HG03066 (cell line): ENCODE measurements at regions not wholly inside any gene's neighbourhood (a gene's known extent, or its start where the extent isn't known, plus 50 kb on each side); places are given as distances from the start of the nearest gene placed in this dataset.

Experiments used
- ATAC-seq: cut with Tn5 transposase; IDR thresholded peaks from one replicate; pipeline ENCODE4 v1.9.1; 2021; ENCODE audit warnings: low read depth; ENCODE audit not compliant: unreplicated experiment

DNA sequence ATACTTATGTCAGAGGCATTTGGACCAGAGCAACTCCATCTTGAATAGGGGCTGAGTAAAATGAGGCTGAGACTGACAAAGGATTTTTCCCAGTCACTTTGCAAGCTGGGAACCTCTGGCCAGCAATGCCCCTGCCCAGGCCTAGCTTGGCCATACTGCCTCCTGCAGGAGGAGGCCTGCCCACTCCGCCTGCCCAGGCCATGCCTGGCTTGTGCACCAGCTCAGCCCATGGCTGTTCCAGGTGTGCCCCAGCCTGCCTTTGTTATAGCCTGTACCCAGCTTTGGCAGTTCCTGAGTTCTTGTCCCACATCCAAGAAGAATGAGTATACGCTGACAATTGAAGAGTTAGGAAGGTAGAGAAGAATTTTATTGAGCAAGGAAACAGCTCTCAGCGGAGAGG is 176.1 kb downstream of the AASDH start:
- no peak for ATAC-seq

DNA sequence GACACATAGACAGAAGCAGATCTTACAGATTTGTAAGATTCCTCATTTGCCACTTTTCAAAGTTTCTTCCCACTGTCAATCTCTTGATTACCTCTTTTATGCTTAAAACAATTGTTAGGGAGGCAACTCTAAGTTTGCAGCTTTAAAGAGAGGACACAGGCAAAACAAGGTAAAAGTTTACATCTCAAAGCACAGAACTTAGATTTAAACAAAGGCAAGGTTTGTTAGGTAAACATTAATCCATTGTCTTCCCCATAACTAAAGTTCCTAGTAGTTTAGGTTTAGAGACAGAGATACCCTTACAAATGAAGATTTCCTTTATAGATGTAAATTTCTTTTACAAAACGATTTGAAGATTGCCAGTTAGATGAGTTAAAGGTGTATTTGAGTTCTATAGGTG is 176.9 kb downstream of the AASDH start:
- no peak for ATAC-seq

DNA sequence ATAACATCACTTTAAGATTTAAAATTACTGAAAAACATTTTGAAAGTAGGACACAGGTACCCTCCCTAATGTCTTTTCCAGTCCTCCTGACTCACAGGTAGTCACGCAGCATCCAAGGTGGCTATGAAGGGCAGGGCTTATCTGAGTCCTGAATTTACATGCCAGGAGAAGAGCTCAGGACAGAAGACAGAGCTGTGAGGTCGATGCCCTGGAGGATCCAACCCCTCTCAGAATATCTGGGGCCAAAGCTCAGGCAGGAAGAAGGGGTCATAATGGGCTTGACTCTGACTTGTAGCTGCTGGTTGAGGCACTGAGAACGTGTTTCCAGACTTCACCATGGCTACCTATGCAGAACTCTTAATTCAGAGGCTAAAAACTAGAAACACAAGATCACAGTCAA is 177.5 kb downstream of the AASDH start:
- ATAC-seq = no peak

DNA sequence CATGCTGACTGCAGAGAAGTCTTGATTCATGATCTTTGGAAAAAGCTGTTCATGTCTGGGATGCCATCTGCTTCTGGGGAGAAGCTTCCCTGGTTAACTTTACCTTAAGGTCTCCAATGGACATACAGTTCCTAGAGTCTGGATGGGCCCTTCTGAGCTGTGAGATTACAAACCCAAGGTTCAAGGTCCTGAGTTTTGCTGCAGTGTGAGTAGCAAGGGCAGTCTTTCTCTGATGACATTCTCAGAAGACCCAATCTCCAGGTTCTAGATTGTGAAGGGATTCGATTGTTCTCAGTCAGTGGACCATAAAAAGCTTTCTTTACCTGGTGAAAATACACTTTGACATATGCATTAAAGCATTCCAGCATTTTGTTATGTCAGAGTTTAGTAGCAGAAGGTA is 179.2 kb downstream of the AASDH start:
- no peak for ATAC-seq

DNA sequence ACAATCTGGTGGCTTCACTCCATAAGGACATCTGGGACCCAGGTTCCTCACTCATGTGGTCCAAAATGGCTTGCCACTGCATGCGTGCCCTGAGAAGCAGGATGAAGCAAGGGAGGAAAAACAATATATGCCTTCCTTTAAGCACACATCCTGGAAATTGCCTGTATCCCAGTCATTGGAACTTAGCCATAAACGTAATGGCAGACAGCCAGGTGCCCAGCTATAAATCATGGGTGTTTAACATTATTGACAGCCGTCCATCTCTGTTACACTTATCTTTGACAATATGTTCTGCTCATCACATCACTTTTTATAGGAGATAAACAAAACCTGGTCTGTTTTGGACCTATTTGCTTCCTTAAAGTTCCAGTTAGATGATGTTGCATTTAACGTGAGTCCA is 181.0 kb downstream of the AASDH start:
- ATAC-seq = no peak

DNA sequence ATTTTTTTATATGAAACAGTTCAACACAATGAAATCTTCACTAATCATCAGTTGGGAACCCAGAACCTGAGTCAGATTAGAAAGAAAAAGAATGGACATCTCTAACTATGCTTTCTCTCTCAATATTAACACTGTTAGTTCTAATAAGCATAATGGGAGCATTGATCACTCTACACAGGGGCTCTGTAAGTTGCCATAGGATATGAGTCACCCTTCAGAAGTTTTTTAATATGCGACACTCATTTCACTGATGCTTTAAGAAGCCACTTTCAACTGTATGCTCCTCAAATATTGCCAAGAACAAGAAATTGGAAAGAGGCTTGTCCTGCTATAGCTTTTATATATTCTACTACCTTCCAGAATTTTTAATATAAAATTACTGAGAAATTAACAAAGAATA is 187.0 kb downstream of the AASDH start:
- no peak for ATAC-seq

DNA sequence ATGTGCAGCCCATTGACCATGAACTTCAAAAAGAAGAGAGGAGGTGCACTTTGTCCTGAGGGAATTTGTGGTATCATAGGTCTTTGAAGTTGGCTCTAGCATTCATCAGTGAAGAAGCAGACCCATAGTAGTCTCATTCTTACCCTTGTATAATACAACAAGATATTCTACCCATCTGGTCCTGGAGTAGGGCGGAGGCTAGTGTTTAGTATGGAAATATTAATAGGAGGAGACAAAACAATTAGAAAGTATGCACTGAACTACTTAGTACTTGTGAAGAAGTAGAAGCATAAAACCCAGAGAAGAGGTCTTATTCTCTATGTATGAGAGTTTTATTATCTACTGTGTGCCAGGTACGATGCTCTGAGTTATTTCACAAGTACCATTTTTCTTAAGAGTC is 189.0 kb downstream of the AASDH start:
- no peak for ATAC-seq

DNA sequence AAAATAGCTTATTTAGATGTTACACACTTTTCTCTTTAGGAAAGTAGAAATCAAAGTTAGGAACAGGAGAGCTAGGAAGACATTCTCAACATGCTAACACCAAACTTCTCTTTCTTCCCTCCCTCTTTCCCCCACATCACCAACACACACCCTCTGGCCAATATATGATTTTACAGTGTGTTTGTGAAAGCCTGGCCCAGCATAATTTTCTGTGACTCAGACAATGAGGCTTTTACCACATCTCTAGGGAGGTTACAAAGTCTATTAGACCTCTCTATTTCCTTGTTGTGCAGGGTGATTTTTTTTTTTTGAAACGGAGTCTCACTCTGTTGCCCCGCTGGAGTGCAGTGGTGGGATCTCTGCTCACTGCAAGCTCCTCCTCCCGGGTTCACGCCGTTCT is 189.9 kb downstream of the AASDH start:
- ATAC-seq = no peak

DNA sequence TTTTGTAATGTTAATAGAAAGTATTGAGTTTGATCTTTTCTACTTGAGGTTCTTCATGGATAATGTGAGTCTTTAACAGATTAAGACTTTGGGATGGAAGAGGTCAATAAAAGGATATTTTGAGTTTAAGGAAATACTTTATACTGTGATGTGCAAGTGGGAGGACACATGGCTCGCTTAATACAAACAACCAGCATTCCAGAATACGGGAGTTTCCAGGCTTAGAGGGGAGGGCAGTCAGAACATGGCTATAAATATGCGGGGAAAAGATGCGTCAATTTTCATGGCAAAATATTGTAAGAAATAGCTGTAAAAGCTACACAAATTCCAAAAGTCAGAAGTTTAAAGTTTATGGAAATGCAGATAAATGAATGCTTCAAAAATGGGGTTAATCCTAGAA is 192.3 kb downstream of the AASDH start:
- no peak for ATAC-seq

DNA sequence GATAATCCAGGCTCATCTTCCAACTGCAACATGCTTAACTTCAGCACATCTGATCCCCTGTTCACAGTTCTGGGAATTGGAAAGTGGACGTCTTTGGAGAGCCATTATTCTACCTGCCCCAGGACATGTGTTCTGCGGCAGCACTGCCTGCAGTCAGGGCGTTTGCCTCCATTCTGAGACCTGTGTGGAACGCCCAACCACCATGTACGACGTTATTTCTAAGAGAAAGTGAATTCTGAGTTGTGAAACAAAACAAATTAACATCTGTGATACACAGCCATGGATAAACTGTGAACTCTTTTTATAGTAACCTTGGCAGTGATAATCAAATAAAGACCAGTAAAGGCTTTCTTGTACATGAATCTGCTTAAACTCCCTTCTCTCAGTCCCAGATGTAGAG is 195.8 kb downstream of the AASDH start:
- ATAC-seq = no peak

DNA sequence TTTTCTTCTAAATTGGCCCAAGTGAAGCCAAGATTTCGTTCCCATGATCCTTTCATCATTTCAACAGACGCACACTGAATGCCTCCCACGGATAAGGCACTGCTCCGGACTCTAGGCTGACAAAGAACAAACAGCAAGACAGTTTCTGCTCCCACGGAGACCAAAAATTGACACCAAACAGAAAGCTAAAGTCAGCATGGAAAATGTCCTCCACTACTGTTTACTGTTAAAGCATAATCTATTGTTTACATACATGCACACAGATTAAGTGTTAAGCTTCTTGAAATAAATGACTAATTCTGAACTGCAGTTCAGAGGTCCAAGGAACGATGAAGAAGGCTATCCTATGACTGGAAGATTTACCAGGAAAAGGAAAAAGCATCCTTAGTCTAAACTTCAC is 199.6 kb downstream of the AASDH start:
- no peak for ATAC-seq

DNA sequence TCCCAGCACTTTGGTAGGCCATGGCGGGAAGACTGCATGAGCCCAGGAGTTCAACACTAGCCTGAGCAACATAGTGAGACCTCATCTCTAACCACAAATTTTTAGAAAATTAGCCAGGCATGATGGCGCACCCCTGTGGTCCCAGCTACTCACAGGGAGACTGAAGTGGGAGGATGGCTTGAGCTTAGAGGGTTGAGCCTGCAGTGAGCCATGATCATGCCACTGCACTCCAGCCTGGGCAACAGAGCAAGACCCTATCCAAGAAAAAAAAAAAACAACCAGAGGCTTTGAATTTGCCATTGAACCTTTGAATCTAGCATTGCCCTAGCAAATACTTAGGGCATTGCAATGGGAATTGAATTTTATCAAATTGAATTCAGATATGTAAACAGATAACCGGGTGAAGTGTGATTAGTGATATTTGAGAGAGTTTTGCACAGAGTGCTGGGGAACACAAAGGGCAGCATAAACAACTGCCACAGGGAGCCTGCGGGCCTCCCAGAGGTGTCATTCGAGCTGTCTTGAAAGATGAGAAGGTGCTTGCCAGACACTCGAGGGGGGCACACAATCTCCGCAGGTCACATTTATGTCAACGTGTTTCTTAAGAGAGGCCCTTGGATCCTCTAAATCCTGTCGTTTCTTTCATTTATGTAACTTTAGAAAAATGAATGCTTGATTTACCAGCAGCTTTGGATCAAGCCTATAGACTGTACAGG is 200.3 kb downstream of the AASDH start:
- no peak for ATAC-seq

DNA sequence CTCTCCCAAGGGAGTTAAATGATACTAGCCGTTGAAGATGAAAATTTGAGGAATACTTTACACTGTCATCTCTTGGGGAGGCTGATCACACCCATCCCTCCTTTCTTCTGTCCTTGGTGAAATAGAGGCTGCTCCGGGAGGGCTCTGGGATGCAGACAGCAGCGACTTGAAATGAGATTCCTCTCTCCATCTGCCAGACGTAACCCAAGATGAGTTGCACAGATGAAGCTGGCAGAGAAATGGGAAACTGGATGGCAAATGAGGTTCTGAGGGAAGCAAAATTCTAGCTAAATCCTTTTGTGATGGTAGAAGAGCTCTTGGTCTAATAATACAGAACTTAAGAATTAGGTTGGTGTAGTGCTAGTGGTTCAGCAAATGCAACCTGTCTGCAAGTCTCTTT is 201.4 kb downstream of the AASDH start:
- no peak for ATAC-seq

DNA sequence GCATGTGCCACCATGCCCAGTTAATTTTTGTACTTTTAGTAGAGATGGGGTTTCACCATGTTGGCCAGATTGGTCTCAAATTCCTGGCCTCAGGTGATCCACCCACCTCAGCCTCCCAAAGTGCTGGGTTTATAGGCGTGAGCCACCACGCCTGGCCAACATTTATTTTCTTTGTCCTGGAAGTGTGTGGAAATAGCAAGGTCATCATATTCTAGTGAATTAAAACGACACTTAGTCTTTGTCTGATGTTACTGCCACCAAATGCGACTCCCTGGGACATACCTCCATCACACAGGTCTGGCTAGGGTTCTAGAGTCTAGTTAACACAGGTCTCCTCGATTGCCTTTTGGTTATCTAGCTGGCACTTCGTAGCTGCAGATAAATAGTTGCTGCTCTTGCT is 203.1 kb downstream of the AASDH start:
- no peak for ATAC-seq

DNA sequence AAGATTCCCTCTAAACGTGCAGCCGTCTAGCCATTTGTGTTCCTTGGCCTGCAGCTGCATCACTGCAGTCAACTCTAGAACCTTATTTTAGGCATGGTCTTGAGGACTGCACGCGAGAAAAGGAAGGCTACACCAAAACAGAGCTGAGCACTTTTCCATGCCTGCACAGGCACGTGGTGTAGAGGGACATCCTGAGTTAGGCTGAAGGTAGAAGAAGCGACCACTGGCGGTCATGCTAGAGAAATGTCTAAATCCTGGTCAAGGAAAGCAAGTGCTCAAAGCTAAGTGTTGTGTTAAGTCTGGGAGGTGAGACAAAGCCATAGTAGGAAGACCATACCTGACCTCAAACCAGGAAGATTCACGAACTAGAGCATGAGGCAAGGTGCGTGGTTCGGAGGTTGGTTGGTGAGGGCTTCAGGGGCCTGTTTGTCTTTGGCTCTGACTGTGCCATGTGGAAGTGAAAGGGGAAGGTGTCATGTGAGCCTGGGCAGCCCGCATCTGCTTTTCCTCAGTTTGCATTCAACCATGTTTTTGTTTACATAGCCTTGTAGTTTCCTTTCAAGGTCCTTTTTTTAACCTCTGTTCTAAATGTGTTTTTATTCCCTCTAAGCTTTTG is 203.8 kb downstream of the AASDH start:
- peak; percentile 71 for ATAC-seq

DNA sequence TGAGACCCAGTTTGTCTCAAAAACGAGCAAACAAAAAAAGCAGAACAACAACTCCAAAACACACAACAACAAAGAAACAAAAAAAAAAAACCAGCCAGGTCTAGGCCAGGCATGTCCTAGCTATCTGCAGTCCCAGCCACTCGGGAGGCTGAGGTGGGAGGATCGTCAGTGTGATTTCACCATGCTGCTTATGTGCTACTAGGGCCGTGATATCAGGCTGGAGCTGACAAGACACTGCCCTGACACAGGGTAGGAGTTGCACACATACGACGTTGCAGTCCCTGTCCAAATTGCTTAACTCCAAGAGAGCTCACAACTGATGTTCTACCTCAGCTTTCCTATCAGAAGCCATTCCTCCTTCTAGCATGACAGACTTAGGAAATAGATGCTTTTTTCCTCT is 204.9 kb downstream of the AASDH start:
- no peak for ATAC-seq

DNA sequence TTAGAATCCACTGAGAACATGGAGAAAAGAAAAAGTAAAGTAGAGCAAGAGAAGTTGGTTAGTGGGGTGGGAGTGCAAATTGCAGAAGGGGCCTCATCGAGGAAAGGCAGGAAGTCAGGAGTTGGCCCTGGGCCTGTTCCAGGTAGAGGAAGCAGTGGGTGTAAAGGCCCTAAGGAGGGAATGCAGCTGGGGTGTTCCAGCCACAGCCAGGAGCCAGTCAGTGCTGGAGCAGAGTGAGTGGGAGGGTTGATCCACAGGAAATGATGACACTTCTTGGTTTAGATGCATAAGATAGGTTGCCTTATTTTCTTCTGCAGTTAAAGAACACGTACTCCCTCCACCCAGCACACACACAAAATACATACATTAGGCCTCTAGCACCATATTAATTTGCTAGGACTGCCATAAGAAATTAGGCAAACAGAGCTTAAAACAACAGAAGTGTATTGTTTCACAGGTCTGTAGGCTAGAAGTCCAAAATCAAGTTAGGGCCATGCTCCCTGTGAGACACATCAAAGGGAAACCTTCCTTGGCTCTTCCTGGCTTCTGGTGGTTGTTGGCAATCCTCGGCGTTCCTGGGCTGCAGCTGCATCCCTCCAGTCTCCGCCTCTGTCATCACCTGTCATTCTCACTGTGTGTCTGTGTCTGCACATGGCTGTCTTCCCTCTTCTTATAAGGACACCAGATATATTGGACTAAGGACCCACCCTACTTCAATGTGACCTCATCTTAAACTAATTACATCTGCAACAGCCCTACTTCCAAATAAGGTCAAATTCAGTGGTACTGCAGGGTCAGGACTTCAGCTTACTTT is 205.9 kb downstream of the AASDH start:
- ATAC-seq = no peak

DNA sequence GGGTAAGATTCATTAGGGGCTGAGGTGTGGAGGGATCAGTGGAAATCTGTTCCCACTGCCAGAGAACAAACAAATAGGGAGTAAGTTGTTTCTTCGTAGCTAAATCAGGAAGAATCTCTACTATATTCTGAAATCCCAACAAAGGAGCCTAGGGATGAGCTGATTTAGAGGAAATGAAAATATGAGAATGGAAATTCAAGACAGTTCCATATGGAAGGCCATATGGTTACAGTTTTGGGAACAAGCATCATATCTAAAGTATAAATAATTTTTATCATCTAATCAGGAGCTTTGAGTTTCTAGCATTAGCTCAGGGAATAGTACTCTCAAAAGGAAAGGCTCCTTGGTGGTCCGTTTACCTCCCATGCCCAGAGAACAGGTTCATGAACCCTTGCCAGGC is 218.2 kb downstream of the AASDH start:
- no peak for ATAC-seq

DNA sequence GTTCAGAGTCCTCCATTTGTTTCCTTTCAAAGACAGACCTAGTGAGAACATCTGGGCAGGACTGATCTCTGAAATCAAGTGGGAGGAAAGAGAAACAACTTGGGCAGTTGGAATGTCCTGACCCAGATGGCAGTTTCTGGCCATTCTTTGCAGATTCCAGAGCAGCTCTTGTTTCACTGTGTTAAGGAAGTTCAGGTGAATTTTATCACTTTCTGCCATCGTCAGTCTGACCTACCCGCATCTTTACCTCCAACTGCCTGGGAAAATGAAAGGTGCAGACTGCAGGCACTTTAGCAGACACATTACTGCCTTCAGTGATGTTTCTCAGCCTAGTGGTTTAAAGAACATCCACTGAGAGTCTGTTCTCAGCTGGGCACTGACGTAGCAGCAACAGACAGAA is 216.2 kb downstream of the CEP135 start:
- ATAC-seq = no peak

DNA sequence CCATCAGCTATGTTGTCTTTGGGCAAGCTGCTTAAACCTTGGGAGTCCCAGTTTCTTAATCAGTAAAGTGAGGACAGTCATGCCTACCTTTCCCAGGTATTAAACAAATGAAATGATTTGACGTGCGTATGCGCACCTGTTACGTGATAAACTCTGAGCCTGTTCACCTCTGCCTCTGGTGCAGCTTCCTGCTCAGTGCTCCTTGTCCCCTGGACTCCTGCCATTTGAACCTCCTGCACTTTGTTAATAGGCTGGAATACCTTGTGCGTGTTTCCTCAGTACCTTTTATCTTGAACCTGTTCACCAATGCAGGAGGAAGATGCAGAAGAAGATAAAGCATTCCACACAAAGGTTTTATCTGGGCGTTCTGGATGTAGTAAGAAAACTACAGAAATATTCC is 211.9 kb downstream of the CEP135 start:
- no peak for ATAC-seq

DNA sequence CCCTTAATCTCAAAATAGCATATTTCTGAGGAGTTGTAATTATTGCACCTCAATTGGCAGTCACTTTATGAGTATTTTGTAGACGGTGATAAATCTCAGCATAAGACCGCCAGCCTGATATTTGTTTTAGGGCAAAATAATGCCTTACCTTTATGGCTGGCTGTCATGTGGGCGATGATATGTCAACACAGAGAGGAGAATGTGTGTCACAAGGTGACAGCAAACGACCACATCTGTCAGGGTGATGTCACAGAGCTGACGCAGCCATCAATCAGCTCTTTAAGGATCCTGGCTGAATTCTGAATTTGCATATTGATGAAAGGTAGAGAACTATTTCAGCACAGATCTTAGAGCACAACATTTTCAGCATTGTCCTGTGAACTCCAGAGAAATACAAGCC is 209.7 kb downstream of the CEP135 start:
- no peak for ATAC-seq

DNA sequence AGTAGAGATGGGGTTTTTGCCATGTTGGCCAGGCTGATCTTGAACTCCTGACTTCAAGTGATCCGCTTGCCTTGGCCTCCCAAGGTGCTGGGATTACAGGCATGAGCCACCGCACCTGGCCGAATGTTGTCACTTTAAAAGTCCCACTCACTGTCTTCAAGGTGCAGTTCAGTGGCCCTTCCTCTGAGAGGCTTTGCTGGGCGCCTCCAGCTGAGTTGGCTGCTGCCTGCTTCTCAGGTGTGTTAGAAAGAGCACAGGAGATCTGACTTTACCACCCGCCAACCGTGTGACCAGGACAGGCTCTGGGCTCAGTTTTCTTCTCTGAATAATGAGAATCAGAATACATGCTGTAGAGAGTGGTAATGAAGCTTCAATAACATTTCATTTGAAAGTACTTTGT is 207.4 kb downstream of the CEP135 start:
- no peak for ATAC-seq
